AG10803 (cell line): ENCODE measurements at regions not wholly inside any gene's neighbourhood (a gene's known extent, or its start where the extent isn't known, plus 50 kb on each side); places are given as distances from the start of the nearest gene placed in this dataset.

Experiments
- DNase-seq: peaks from one replicate; pipeline ENCODE4 v3.0.0; 2010; ENCODE audit warnings: low read depth
- H3K4me3 ChIP-seq: 2 replicates; pipeline ENCODE4 v1.5.1; 2011; ENCODE audit warnings: mild to moderate bottlenecking, low read length, control low read depth
- TF ChIP-seq, protein P1 (sequence below): conservative IDR thresholded peaks from 2 replicates; pipeline ENCODE4 v1.5.1; 2011; ENCODE audit warnings: mild to moderate bottlenecking, low read length, control low read depth, inconsistent platforms

DNA sequence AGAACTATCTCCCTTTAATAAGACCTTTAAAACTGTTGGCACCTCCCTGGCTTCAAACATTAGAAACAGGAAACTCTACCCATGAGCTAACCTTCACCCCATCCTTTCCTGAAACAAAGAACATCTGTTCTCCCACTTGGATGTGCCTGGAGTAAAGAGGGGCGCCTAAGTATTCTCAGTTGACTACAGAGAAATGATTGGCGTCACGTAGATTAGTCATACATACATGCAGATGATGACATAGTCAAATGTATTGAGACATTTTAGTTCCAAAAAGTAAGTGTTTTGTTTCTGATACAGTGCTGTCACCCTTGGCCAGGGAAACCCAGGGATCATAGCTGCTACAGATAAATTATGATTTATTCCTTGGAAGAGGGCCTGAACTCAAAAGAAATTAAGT is 260.0 kb upstream of the PLEKHG7 start:
- no peak for DNase-seq

DNA sequence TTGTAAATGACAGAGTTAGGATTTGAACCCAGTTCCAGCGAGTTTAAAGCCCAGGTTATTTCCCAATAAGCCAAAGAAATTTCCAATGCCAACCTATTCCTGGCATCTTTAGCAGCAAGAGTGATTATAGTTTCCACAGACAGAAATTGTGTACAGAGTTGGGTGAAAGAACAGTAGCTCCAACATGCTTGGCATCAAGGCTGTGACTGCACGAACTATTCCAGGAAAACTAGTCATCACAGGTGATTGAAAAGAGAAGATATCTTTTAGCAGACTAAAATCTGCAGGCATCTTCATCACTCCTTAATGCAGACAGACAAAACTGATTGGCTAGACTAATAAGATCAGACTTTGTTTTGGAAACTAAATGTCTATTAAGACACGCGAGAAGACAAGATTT is 262.7 kb upstream of the PLEKHG7 start:
- no peak for DNase-seq
- H3K4me3 ChIP-seq = no peak overlapping the region
- TF ChIP-seq, protein P1, sequence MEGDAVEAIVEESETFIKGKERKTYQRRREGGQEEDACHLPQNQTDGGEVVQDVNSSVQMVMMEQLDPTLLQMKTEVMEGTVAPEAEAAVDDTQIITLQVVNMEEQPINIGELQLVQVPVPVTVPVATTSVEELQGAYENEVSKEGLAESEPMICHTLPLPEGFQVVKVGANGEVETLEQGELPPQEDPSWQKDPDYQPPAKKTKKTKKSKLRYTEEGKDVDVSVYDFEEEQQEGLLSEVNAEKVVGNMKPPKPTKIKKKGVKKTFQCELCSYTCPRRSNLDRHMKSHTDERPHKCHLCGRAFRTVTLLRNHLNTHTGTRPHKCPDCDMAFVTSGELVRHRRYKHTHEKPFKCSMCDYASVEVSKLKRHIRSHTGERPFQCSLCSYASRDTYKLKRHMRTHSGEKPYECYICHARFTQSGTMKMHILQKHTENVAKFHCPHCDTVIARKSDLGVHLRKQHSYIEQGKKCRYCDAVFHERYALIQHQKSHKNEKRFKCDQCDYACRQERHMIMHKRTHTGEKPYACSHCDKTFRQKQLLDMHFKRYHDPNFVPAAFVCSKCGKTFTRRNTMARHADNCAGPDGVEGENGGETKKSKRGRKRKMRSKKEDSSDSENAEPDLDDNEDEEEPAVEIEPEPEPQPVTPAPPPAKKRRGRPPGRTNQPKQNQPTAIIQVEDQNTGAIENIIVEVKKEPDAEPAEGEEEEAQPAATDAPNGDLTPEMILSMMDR = no peak

More for the DNA sequence above, 260.0 kb upstream of the PLEKHG7 start:
- no peak overlapping the region for H3K4me3 ChIP-seq
- TF ChIP-seq, protein P1 = no peak

DNA sequence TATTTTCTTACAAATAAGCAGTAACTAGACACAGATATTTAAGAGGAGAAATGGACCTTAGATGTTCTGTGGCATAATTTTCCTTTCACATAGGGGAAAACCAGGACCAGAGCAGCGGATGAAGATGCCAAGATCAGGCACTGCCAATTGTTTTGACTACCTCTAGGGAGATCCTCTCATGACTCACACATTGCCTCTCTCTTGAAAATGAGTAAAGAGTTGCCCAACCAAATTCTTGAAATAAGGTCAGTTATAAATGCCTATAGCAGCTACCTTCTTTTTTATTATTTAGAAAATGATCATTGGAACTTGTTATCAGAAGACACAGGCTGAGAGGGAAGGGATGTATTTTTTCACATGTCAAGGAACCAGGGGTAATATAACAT is 263.4 kb upstream of the PLEKHG7 start:
- no peak overlapping the region for H3K4me3 ChIP-seq
- TF ChIP-seq, protein P1 = no peak
- DNase-seq = peak; percentile 84

DNA sequence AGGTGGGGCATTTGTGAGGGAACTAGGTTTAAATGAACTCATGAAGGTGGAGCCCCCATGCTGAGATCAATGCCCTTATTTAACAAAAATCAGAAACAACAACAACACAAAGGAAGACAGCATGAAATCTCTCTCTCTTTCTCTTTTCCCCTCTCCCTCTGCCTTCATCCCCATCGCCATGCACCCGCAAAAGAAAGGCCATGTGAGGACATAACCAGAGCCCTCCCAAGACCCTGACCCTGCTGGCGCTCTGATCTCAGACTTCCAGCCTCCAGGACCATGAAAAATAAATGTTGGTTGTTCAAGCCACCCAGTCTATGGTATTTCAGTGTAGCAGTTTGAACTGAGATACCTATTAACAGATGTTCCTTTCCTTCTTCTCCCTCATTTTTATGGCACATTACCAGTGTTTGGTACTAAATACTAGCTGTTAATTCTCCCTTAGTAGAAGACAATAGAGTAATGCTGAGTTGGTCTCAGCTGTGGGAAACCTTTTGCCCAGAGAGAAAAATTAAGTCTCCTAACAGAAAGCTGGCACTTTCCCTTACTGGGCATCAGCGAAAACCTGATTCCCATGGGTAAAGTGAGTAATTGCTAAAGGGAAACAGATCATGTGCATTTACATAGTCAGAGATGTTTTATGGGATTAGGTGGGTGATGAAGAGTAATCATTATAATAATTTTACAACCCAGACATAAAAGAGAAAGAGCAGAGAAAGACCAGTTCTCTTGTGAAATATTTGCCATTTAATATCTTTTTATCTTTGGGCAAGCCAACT is 264.0 kb upstream of the PLEKHG7 start:
- TF ChIP-seq, protein P1 = no peak
- peak; percentile 40 for DNase-seq
- no peak overlapping the region for H3K4me3 ChIP-seq

DNA sequence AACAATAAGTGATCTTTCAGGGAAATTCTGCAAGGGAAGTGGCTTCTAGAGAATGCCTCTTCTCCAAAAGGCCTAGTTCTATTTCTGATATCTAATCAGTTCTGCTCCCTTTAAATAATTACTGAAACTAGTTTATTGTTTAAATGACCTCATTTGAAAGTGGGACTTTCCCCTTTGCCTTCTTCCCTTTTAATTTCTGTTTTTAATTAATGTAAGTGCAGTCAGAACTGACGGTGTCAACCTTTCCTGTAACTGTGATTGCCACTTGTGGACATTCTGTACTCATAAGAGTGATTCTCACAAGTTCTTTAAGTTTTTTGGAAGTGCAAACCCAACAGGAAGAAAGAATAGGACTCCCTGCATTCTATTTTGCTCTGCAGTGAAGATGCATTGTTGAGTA is 265.3 kb upstream of the PLEKHG7 start:
- H3K4me3 ChIP-seq = no peak overlapping the region
- no peak for DNase-seq
- TF ChIP-seq, protein P1 = no peak

DNA sequence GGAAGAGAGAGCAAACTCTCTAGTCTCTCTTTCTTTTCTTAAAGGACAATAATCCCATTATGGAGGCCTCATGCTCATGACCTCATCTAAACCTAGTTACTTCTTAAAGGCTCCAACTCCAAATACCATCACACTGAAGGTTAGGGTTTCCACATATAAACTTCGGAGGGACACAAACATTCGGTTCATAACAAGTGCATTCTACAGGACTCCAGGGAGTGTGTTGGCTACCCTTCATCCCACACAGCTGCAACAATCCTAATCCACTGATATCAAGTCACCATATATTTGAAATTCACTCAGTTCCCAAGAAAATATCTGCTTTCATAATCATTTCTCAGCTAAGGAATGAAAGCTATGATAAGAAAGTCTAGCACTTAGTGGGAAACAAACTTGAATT is 265.9 kb upstream of the PLEKHG7 start:
- no peak overlapping the region for H3K4me3 ChIP-seq
- no peak for DNase-seq
- TF ChIP-seq, protein P1 = no peak

DNA sequence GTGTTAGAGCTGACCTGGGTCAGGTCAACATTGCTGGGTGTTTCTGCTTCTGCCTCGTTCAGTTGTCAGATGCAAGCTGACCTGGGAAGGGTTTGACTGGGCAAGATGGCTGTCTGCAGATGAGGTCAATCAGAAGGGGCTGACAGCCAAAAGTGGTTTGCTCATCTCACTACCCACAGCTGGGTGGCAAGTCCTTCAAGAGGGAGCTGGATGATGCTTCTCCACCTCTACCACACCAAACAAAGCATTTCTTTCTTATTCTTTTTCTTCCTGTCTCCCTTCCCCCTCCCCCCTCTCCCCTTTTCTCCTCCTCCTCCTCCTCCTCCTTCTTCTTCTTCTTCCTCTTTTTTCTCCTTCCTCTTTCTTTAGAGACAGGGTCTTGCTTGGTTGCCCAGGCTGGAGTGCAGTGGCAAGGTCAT is 268.2 kb upstream of the PLEKHG7 start:
- DNase-seq = no peak
- TF ChIP-seq, protein P1 = no peak
- H3K4me3 ChIP-seq = no peak overlapping the region
